HG02970 (cell line): ENCODE measurements at regions not wholly inside any gene's neighbourhood (a gene's known extent, or its start where the extent isn't known, plus 50 kb on each side); places are given as distances from the start of the nearest gene placed in this dataset.
"Not testable (repeated sequence)": the region's sequence is repeated elsewhere in the genome, so short reads cannot be mapped to it uniquely, and the experiment has no call there.

Experiments
- ATAC-seq: cut with Tn5 transposase; IDR thresholded peaks from one replicate; pipeline ENCODE4 v1.9.1; 2021; ENCODE audit warnings: mild to moderate bottlenecking, moderate library complexity, moderate number of reproducible peaks; ENCODE audit not compliant: unreplicated experiment, low FRiP score

- no peak for ATAC-seq
These were observed 267.4 kb upstream of the ISX start for GRCh38 chr22:34798605-34799004.

GRCh38 chr22:34800260-34800980 lies 265.5 kb upstream of the ISX start:
- no peak for ATAC-seq

- ATAC-seq: no peak
These were observed 264.7 kb upstream of the ISX start for GRCh38 chr22:34801221-34801620.

GRCh38 chr22:34804091-34804490 lies 261.9 kb upstream of the ISX start:
- no peak for ATAC-seq

- no peak for ATAC-seq
These were observed 261.4 kb upstream of the ISX start for GRCh38 chr22:34804604-34805003.

- no peak for ATAC-seq
These were observed 260.2 kb upstream of the ISX start for GRCh38 chr22:34805771-34806170.

- ATAC-seq: no peak
These were observed 257.3 kb upstream of the ISX start for GRCh38 chr22:34808618-34809017.

- no peak for ATAC-seq
These were observed 253.3 kb upstream of the ISX start for GRCh38 chr22:34812631-34813030.

- ATAC-seq: no peak
These were observed 251.5 kb upstream of the ISX start for GRCh38 chr22:34814260-34815025.

- no peak for ATAC-seq
These were observed 236.5 kb upstream of the ISX start for GRCh38 chr22:34829485-34829884.

- ATAC-seq: no peak
These were observed 231.9 kb upstream of the ISX start for GRCh38 chr22:34834059-34834458.

- ATAC-seq: not testable (repeated sequence)
These were observed 231.4 kb upstream of the ISX start for GRCh38 chr22:34834541-34834940.

GRCh38 chr22:34841331-34841771 lies 224.6 kb upstream of the ISX start:
- no peak for ATAC-seq

GRCh38 chr22:34841911-34842310 lies 224.0 kb upstream of the ISX start:
- no peak for ATAC-seq

GRCh38 chr22:34842630-34843029 lies 223.3 kb upstream of the ISX start:
- ATAC-seq: no peak

GRCh38 chr22:34843743-34844142 lies 222.2 kb upstream of the ISX start:
- not testable (repeated sequence) for ATAC-seq

- no peak for ATAC-seq
These were observed 220.6 kb upstream of the ISX start for GRCh38 chr22:34845391-34845790.

- ATAC-seq: peak; percentile 81
These were observed 218.9 kb upstream of the ISX start for GRCh38 chr22:34847072-34847471.

- no peak for ATAC-seq
These were observed 216.0 kb upstream of the ISX start for GRCh38 chr22:34849965-34850364.

- ATAC-seq: no peak
These were observed 213.9 kb upstream of the ISX start for GRCh38 chr22:34851918-34852662.

- no peak for ATAC-seq
These were observed 210.5 kb upstream of the ISX start for GRCh38 chr22:34855471-34855870.
